Lung (tissue), 11 donors: ENCODE measurements at regions not wholly inside any gene's neighbourhood (a gene's known extent, or its start where the extent isn't known, plus 50 kb on each side); places are given as distances from the start of the nearest gene placed in this dataset.
"Not testable (repeated sequence)": the region's sequence is repeated elsewhere in the genome, so short reads cannot be mapped to it uniquely, and the experiment has no call there.

Experiments used
- ATAC-seq: fragments of 200-7000 bp; cut with Tn5 transposase; one replicate; pipeline ENCODE4 v1.9.1; 2020; ENCODE audit warnings: moderate number of reproducible peaks; ENCODE audit not compliant: insufficient read depth, low FRiP score
- DNase-seq, 3 donors: peaks; one replicate each; pipeline ENCODE4 v3.0.0-alpha.2; 2013 to 2017
- H3K27ac ChIP-seq, 2 donors: one replicate each; pipeline ENCODE4 v1.5.1; 2013; ENCODE audit warnings: mild to moderate bottlenecking in 2 of 2, moderate library complexity in 2 of 2, control low read depth in 1 of 2, inconsistent platforms in 1 of 2, low read depth in 1 of 2, low read length in 1 of 2
- H3K27me3 ChIP-seq, 3 donors: one replicate each; pipeline ENCODE4 v1.5.1; 2013; ENCODE audit warnings: low read length in 2 of 3; ENCODE audit not compliant: control insufficient read depth in 3 of 3, insufficient read depth in 3 of 3
- H3K36me3 ChIP-seq, 4 donors: one replicate each; pipeline ENCODE4 v1.5.1; 2013; ENCODE audit warnings: low read length in 4 of 4, mild to moderate bottlenecking in 1 of 4, moderate library complexity in 1 of 4; ENCODE audit not compliant: control insufficient read depth in 4 of 4, insufficient read depth in 4 of 4
- H3K4me1 ChIP-seq, 5 donors: one replicate each; pipeline ENCODE4 v1.5.1; 2013; ENCODE audit warnings: low read length in 5 of 5, mild to moderate bottlenecking in 2 of 5, moderate library complexity in 1 of 5; ENCODE audit not compliant: control insufficient read depth in 5 of 5, insufficient read depth in 5 of 5
- H3K4me3 ChIP-seq: one replicate; pipeline ENCODE4 v1.5.1; 2013; ENCODE audit warnings: mild to moderate bottlenecking, control low read depth, moderate library complexity
- H3K9ac ChIP-seq, 2 donors: one replicate each; pipeline ENCODE4 v1.5.1; 2013; ENCODE audit warnings: low read length in 2 of 2, control low read depth in 1 of 2; ENCODE audit not compliant: insufficient read depth in 1 of 2
- H3K9me3 ChIP-seq, 4 donors: one replicate each; pipeline ENCODE4 v1.5.1; 2013; ENCODE audit warnings: low read length in 3 of 4, mild to moderate bottlenecking in 1 of 4, moderate library complexity in 1 of 4; ENCODE audit not compliant: control insufficient read depth in 4 of 4, insufficient read depth in 3 of 4
- WGBS, 2 donors: extraction: QIAGEN DNeasy Blood & Tissue Kit; methylation state at CpG; one replicate each; pipeline ENCODE4 v1.1.7; 2013; 5-methylcytosine and 5-hydroxymethylcytosine counted together
- TF ChIP-seq, protein P1 (sequence below): IDR thresholded peaks from 2 replicates; pipeline ENCODE4 v1.5.1; 2012; ENCODE audit warnings: mild to moderate bottlenecking; ENCODE audit errors: control extremely low read depth, extremely low read depth
- donor health status: control.
- donor health status: control.
- donor health status: Bipolar disorder and iron deficiency.
- donor health status: healthy.
- donor health status: DM: yes; HTN: yes; CAD: no.

DNA sequence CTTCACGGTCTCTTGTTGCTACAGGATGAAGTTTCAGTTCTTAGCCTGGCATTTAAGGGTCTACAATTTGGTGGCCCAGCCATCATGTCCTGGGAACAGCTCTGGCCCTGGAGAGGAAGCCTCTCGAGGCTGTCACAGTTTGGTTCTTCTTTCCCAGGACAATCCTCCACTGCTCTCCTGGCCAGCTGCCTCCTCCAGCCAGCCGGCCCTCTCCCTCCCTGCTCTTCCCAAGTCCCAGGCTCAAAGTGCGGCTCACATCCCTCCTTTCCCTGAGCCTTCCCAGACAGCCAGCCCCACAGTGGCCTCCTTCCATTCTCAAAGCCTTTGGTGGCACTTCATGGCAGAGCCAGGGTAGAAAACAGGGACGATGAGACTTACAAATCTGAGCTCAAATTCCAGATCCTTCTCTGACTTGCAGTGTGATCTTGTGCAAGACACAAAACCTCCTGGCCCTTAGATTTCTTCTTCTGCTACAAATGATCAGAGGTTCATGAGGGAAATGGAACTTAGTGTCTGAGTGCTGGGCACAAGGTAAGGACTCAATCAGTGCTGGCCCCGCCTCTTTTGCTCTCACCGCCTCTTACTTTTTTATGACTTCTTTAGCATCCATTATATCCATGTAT, 223.8 kb upstream of the ECI2 start:
- no peak for DNase-seq
- H3K9ac ChIP-seq: no peak overlapping the region
- H3K9me3 ChIP-seq: no peaks in the 10 kb centered on the region
- peaks cover 0 to 2% (median 0%) of the 10 kb centered on the region in 3 donors for H3K27me3 ChIP-seq
- TF ChIP-seq, protein P1, sequence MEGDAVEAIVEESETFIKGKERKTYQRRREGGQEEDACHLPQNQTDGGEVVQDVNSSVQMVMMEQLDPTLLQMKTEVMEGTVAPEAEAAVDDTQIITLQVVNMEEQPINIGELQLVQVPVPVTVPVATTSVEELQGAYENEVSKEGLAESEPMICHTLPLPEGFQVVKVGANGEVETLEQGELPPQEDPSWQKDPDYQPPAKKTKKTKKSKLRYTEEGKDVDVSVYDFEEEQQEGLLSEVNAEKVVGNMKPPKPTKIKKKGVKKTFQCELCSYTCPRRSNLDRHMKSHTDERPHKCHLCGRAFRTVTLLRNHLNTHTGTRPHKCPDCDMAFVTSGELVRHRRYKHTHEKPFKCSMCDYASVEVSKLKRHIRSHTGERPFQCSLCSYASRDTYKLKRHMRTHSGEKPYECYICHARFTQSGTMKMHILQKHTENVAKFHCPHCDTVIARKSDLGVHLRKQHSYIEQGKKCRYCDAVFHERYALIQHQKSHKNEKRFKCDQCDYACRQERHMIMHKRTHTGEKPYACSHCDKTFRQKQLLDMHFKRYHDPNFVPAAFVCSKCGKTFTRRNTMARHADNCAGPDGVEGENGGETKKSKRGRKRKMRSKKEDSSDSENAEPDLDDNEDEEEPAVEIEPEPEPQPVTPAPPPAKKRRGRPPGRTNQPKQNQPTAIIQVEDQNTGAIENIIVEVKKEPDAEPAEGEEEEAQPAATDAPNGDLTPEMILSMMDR: no peak
- ATAC-seq: no peak
- no peak overlapping the region for H3K4me3 ChIP-seq
- peaks cover 0 to 7% (median 0%) of the 10 kb centered on the region in 5 donors for H3K4me1 ChIP-seq
- peak overlapping the region; percentile 75 to 91 for H3K27ac ChIP-seq
- WGBS, 2 donors: 86 to 87% methylated on average over 7 of the region's 7 CpGs
- H3K36me3 ChIP-seq: no peaks in the 10 kb centered on the region

DNA sequence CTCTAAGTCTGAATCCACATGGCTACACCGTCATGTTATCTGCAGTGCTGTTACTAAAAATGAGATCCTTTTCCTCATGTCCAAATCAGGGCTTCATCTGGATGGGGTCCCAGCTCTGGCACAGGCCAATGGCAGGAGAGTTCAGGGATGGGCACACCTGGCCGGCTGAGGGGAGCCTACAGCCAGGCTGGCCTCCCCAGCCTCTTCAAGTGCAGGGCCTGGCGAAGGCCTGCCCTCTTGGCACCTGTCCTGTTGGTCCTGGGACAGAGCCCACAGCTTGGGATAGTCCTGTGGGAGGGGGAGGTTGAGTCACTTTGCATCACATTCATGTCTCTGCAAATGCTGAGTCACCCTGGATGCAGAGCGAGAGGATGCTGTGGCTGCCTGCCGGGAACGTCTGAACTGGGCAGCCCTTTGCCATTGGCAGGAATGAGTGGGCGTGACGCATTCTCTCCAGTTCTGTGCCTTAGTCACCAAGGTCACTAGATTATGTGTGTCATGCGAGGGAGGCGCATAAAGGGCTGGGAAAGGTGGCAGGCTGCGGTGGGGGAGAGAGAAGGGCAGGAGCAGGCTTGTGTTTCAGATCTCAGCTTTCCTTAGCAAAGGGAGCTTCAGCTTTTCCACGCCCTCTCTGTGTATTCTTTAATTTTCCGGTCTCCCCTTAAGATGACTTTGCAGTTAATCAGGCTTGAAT, 223.2 kb upstream of the ECI2 start:
- peaks cover 0 to 2% (median 0%) of the 10 kb centered on the region in 3 donors for H3K27me3 ChIP-seq
- no peak overlapping the region for H3K4me3 ChIP-seq
- H3K9me3 ChIP-seq: no peaks in the 10 kb centered on the region
- H3K27ac ChIP-seq: peak overlapping the region; percentile 75 to 91
- TF ChIP-seq, protein P1: no peak
- 56 to 77% methylated on average over 13 of the region's 13 CpGs for WGBS, 2 donors
- ATAC-seq: peak; percentile 89
- peaks cover 0 to 7% (median 0%) of the 10 kb centered on the region in 5 donors for H3K4me1 ChIP-seq
- no peaks in the 10 kb centered on the region for H3K36me3 ChIP-seq
- no peak overlapping the region for H3K9ac ChIP-seq
- DNase-seq: peak in 2 of 3 donors; percentile 26 to 33

DNA sequence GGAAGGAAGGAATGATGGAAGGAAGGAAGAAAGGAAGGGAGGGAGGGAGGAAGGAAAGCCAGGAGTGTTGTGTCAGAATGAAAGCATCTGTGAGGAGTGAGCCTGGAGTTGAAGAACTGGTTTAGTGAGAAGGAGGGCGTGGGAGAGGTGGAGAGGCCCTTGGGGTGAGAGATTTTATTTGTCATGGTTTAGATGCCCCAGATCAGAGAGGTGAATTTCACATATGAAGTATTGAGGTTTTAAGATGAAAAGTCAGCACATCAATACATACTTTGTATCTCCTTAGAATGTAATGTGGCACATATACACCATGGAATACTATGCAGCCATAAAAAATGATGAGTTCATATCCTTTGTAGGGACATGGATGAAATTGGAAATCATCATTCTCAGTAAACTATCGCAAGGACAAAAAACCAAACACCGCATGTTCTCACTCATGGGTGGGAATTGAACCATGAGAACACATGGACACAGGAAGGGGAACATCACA, 222.3 kb upstream of the ECI2 start:
- H3K9me3 ChIP-seq, ATAC-seq, H3K27me3 ChIP-seq, DNase-seq, H3K9ac ChIP-seq, H3K36me3 ChIP-seq, H3K4me3 ChIP-seq, H3K4me1 ChIP-seq, H3K27ac ChIP-seq: not testable (repeated sequence)
- 88 to 90% methylated on average over 3 of the region's 3 CpGs for WGBS, 2 donors

DNA sequence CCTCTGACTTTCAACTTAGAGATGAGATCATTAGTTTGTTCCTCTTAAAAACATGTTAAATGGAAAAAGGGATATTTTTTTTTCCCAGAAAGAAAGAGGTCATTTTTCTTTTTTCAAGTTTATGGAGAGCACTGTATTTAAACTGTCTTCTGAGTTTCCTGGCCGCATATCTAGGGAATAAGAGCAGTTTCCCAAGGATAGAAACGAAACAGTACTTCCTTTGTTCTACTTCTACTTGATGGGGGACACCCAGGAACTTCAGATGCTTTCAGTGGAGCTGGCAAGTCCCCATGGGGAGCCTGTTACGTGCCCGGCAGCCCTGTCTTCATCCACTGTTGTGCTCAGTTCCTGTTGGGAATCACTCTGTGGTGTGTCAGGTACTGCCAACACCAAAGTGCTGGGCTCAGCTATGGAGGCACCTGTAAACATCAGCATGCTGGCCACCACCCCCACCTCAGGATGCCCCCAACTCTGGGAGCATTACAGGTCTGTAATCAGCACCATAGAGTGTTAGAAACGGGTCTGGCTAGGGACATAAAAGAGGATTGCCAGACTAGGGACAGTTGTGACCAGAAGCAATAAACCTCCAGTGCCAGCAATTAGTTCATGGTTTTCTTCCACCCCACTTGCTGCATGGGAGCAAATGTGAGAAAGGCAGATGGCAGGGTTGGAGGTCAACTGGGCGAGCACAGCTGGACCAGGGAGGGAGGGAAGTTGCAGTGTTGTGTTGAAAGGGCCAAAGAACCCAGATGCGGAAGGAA, 221.7 kb upstream of the ECI2 start:
- ATAC-seq: no peak
- 88 to 90% methylated on average over 7 of the region's 7 CpGs for WGBS, 2 donors
- DNase-seq: no peak

More for the DNA sequence above, 221.7 kb upstream of the ECI2 start:
- peaks cover 0 to 5% (median 2%) of the 10 kb centered on the region in 3 donors for H3K27me3 ChIP-seq
- TF ChIP-seq, protein P1: no peak
- no peak overlapping the region for H3K9ac ChIP-seq
- no peaks in the 10 kb centered on the region for H3K36me3 ChIP-seq
- H3K4me1 ChIP-seq: peaks cover 0 to 13% (median 5%) of the 10 kb centered on the region in 5 donors
- no peak overlapping the region for H3K27ac ChIP-seq
- no peaks in the 10 kb centered on the region for H3K9me3 ChIP-seq
- H3K4me3 ChIP-seq: no peak overlapping the region
